Smooth muscle cell (in vitro differentiated cells): ENCODE measurements at regions not wholly inside any gene's neighbourhood (a gene's known extent, or its start where the extent isn't known, plus 50 kb on each side); places are given as distances from the start of the nearest gene placed in this dataset.

Experiments used
- DNase-seq: peaks from one replicate; lab custom pipeline; 2025; ENCODE audit not compliant: unreplicated experiment; lab: John Stamatoyannopoulos, UW
- H2AFZ ChIP-seq: fragments of 200-600 bp; sonication (generic); 2 replicates; pipeline ENCODE4 v1.6.0; 2016; ENCODE audit warnings: antibody characterized with exemption, low read depth, mild to moderate bottlenecking
- H3F3A ChIP-seq: fragments of 200-600 bp; sonication (generic); 2 replicates; pipeline ENCODE4 v1.6.0; 2017; ENCODE audit warnings: antibody characterized with exemption, low read depth
- H3K27ac ChIP-seq: fragments of 200-600 bp; sonication (generic); 2 replicates; pipeline ENCODE4 v1.5.1; 2016; ENCODE audit warnings: low read depth, mild to moderate bottlenecking
- H3K27me3 ChIP-seq: fragments of 200-600 bp; sonication (generic); 2 replicates; pipeline ENCODE4 v1.6.1; 2016; ENCODE audit warnings: low read depth, mild to moderate bottlenecking
- H3K36me3 ChIP-seq: fragments of 200-600 bp; sonication (generic); 2 replicates; pipeline ENCODE4 v1.5.1; 2016; ENCODE audit warnings: low read depth
- H3K4me1 ChIP-seq: fragments of 200-600 bp; sonication (generic); 2 replicates; pipeline ENCODE4 v1.5.1; 2016; ENCODE audit warnings: low read depth
- H3K4me2 ChIP-seq: fragments of 200-600 bp; sonication (generic); 2 replicates; pipeline ENCODE4 v1.6.0; 2016; ENCODE audit warnings: mild to moderate bottlenecking
- H3K4me3 ChIP-seq: fragments of 200-600 bp; sonication (generic); 2 replicates; pipeline ENCODE4 v1.5.1; 2016; ENCODE audit warnings: mild to moderate bottlenecking
- H3K79me2 ChIP-seq: fragments of 200-600 bp; sonication (generic); 2 replicates; pipeline ENCODE4 v1.6.0; 2016; ENCODE audit warnings: low read depth, mild to moderate bottlenecking
- H3K9ac ChIP-seq: fragments of 200-600 bp; sonication (generic); 2 replicates; pipeline ENCODE4 v1.6.0; 2016; ENCODE audit warnings: low read depth
- H3K9me3 ChIP-seq: fragments of 200-600 bp; sonication (generic); replicated peaks from 2 replicates; pipeline ENCODE4 v1.5.1; 2016; ENCODE audit warnings: low read depth
- H4K20me1 ChIP-seq: fragments of 200-600 bp; sonication (generic); 2 replicates; pipeline ENCODE4 v1.6.0; 2016; ENCODE audit warnings: low read depth
- WGBS: methylation state at CpG from one replicate; pipeline ENCODE4 v1.1.7; 2016; ENCODE audit warnings: low lambda C conversion rate; 5-methylcytosine and 5-hydroxymethylcytosine counted together
- TF ChIP-seq, protein P1 (sequence below): fragments of 200-600 bp; sonication (generic); IDR thresholded peaks from 2 replicates; pipeline ENCODE4 v1.5.1; 2017; ENCODE audit warnings: borderline replicate concordance, mild to moderate bottlenecking, antibody characterized with exemption; ENCODE audit not compliant: insufficient read depth, poor library complexity, severe bottlenecking

DNA sequence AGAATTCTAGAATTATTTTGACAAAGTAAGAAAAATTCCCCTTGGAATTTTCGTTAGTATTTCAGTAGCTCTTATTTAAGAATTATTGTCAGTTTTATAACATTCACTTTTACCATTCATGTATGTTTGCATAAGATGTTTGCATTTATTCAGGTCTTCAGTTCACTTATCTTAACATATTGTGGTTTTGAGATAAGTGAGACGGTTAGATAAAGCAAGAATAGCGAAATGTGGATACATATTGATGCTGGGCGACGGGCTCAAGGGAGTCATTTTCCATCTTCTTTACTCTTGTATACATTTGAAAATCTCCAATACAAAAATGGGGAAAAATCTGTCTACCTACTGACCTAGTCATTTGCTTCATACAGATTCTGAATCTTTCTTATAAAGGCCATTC lies 156.7 kb upstream of the HDAC4 start:
- Histone ChIP-seq H3K4me3 (no peak overlapping the region), H3K27me3 (peaks cover 7% of the 10 kb centered on the region), H3K27ac (no peak overlapping the region), H3K4me2 (no peak overlapping the region), H3F3A (no peaks in the 10 kb centered on the region), H3K36me3 (no peaks in the 10 kb centered on the region), H3K9ac (no peak overlapping the region), H3K79me2 (no peaks in the 10 kb centered on the region), H4K20me1 (no peaks in the 10 kb centered on the region), H3K9me3 (no peaks in the 10 kb centered on the region), H3K4me1 (no peaks in the 10 kb centered on the region), H2AFZ (no peak overlapping the region)
- 74% methylated on average over 5 of the region's 5 CpGs for WGBS
- no peak for DNase-seq
- TF ChIP-seq, protein P1, sequence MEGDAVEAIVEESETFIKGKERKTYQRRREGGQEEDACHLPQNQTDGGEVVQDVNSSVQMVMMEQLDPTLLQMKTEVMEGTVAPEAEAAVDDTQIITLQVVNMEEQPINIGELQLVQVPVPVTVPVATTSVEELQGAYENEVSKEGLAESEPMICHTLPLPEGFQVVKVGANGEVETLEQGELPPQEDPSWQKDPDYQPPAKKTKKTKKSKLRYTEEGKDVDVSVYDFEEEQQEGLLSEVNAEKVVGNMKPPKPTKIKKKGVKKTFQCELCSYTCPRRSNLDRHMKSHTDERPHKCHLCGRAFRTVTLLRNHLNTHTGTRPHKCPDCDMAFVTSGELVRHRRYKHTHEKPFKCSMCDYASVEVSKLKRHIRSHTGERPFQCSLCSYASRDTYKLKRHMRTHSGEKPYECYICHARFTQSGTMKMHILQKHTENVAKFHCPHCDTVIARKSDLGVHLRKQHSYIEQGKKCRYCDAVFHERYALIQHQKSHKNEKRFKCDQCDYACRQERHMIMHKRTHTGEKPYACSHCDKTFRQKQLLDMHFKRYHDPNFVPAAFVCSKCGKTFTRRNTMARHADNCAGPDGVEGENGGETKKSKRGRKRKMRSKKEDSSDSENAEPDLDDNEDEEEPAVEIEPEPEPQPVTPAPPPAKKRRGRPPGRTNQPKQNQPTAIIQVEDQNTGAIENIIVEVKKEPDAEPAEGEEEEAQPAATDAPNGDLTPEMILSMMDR, result no peak

DNA sequence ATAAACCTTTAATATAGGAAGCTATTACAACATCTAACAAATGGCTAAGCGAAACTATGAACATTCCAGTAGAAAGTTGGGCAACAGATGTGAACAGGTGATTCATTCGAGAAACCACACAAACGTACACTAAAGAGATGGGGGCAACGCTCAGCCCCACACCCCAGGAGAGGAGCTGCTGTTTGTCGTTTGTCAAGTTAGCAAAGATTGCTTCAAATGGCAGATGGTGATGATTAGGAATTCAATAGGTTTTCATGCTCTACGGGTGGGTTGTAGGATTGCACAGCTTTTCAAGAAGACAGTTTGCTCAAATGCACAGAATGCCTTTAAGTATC lies 154.7 kb upstream of the HDAC4 start:
- no peaks in the 10 kb centered on the region for H3K36me3 ChIP-seq
- H2AFZ ChIP-seq, result no peak overlapping the region
- H3K27ac ChIP-seq, result no peak overlapping the region
- no peaks in the 10 kb centered on the region for H3K4me1 ChIP-seq
- no peaks in the 10 kb centered on the region for H3K9me3 ChIP-seq
- no peak overlapping the region for H3K4me2 ChIP-seq
- H3K27me3 ChIP-seq, result peaks cover 7% of the 10 kb centered on the region
- H3K4me3 ChIP-seq, result no peak overlapping the region
- TF ChIP-seq, protein P1, result no peak
- H3F3A ChIP-seq, result no peaks in the 10 kb centered on the region
- DNase-seq, result no peak
- H3K9ac ChIP-seq, result no peak overlapping the region
- no peaks in the 10 kb centered on the region for H4K20me1 ChIP-seq
- WGBS, result 86% methylated on average over 6 of the region's 6 CpGs
- H3K79me2 ChIP-seq, result no peaks in the 10 kb centered on the region

DNA sequence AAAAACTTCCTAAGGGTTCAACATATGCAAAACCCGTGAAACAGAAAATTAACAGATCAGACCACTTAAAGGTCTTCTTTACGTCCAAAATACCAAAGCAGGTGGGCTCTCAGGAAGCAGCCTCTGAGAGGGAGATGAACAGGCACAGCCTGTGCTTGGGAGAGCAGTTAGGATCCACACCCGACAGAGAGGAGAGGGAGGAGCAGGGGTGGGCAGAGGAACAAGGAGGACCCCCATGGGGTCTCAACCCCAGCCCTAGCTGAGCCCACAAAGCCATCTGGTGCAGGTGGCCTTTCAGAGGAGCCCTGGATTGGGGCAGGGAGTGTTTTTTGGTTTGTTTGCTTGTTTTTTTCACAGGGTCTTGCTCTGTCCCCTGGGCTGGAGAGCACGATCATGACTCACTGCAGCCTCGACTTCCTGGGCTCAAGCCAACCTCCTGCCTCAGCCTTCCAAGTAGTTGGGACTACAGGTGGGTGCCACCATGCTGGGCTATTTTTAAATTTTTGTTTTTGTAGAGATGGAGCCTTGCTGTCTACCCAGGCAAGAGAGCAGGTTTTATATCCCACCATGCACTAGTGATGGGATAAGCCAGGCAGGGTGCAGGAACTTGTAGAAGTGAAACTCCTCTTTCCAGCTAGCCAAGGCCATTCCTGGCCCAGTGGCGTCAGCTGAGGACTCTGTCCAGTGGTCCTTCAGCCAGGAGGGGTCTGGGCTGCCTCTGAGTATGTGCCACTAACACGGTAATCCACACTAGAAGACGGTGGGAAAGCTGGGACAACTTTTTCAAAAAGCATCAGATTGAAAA lies 154.1 kb upstream of the HDAC4 start:
- Histone ChIP-seq H3K36me3 (no peaks in the 10 kb centered on the region), H3K27ac (no peak overlapping the region), H3K4me2 (no peak overlapping the region), H3K9me3 (no peaks in the 10 kb centered on the region), H3K27me3 (peaks cover 7% of the 10 kb centered on the region), H2AFZ (no peak overlapping the region), H3K4me3 (no peak overlapping the region), H3K9ac (no peak overlapping the region), H3F3A (no peaks in the 10 kb centered on the region), H3K79me2 (no peaks in the 10 kb centered on the region), H3K4me1 (no peaks in the 10 kb centered on the region), H4K20me1 (no peaks in the 10 kb centered on the region)
- TF ChIP-seq, protein P1, result no peak
- WGBS, result 91% methylated on average over 8 of the region's 8 CpGs
- DNase-seq, result no peak

DNA sequence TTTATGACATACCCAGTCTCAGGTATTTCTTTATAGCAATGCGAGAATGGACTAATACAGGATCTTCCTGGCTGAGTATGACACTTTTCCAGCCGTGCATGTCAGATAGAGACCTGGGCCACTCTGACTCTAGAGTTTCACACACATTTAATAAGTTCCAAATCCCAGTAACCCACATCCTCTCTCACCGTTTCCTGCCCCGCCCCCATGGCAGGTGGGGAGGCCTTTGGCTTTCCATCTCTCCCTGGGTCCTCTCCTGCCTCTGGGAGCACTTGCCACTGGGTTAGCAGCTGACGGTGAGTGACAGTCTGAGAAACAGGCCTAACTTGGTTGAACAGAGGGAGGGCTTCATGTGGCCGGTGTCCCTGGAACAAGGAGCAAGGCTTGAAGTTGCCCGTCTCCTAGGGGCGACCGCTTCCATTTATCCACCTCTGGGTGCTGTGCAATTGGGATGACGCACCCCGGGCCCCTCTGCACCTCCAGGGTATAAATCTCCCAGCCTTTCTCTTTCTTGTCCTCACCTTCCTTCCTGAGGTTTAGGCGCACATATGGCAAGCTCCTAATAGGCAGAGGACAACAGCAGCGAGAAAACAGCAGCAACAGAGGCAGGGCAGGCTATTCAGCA lies 152.7 kb upstream of the HDAC4 start:
- Histone ChIP-seq H3K4me3 (no peak overlapping the region), H3K79me2 (no peaks in the 10 kb centered on the region), H3K27ac (no peak overlapping the region), H3K36me3 (no peaks in the 10 kb centered on the region), H3F3A (no peaks in the 10 kb centered on the region), H4K20me1 (no peaks in the 10 kb centered on the region), H3K9me3 (no peaks in the 10 kb centered on the region), H3K27me3 (peaks cover 7% of the 10 kb centered on the region), H3K9ac (no peak overlapping the region), H3K4me2 (no peak overlapping the region), H3K4me1 (no peaks in the 10 kb centered on the region), H2AFZ (no peak overlapping the region)
- TF ChIP-seq, protein P1, result no peak
- 92% methylated on average over 13 of the region's 13 CpGs for WGBS
- DNase-seq, result no peak
